Hepatocyte (in vitro differentiated cells): ENCODE measurements at regions not wholly inside any gene's neighbourhood (a gene's known extent, or its start where the extent isn't known, plus 50 kb on each side); places are given as distances from the start of the nearest gene placed in this dataset.

Experiments used
- DNase-seq: peaks from one replicate; pipeline ENCODE4 v3.0.0-alpha.2; 2016; ENCODE audit warnings: low spot score
- H2AFZ ChIP-seq: fragments of 200-600 bp; sonication (generic); 2 replicates; pipeline ENCODE4 v1.6.0; 2016; ENCODE audit warnings: antibody characterized with exemption, mild to moderate bottlenecking
- H3K27ac ChIP-seq: fragments of 200-600 bp; sonication (generic); 2 replicates; pipeline ENCODE4 v1.5.1; 2016; ENCODE audit warnings: mild to moderate bottlenecking
- H3K27me3 ChIP-seq: fragments of 200-600 bp; sonication (generic); 2 replicates; pipeline ENCODE4 v1.6.1; 2016
- H3K36me3 ChIP-seq: fragments of 200-600 bp; sonication (generic); replicated peaks from 2 replicates; pipeline ENCODE4 v1.5.1; 2016; ENCODE audit warnings: low read depth; ENCODE audit not compliant: insufficient read depth
- H3K4me1 ChIP-seq: fragments of 200-600 bp; sonication (generic); 2 replicates; pipeline ENCODE4 v1.5.1; 2016; ENCODE audit warnings: mild to moderate bottlenecking, moderate library complexity; ENCODE audit not compliant: insufficient read depth
- H3K4me2 ChIP-seq: fragments of 200-600 bp; sonication (generic); 2 replicates; pipeline ENCODE4 v1.6.0; 2016
- H3K4me3 ChIP-seq: fragments of 200-600 bp; sonication (generic); 2 replicates; pipeline ENCODE4 v1.5.1; 2016; ENCODE audit warnings: mild to moderate bottlenecking
- H3K79me2 ChIP-seq: fragments of 200-600 bp; sonication (generic); 2 replicates; pipeline ENCODE4 v1.6.0; 2017; ENCODE audit warnings: mild to moderate bottlenecking
- H3K9me2 ChIP-seq: fragments of 200-600 bp; sonication (generic); replicated peaks from 2 replicates; pipeline ENCODE4 v1.6.0; 2017; ENCODE audit warnings: mild to moderate bottlenecking; ENCODE audit not compliant: insufficient read depth
- H3K9me3 ChIP-seq: fragments of 200-600 bp; sonication (generic); 2 replicates; pipeline ENCODE4 v1.5.1; 2016; ENCODE audit warnings: low read depth, mild to moderate bottlenecking
- H4K20me1 ChIP-seq: fragments of 200-600 bp; sonication (generic); 2 replicates; pipeline ENCODE4 v1.6.0; 2016; ENCODE audit warnings: mild to moderate bottlenecking; ENCODE audit not compliant: insufficient read depth, poor library complexity, severe bottlenecking
- CTCF ChIP-seq: fragments of 200-600 bp; sonication (generic); IDR thresholded peaks from 2 replicates; pipeline ENCODE4 v1.5.1; 2016; ENCODE audit warnings: antibody characterized with exemption, mild to moderate bottlenecking; ENCODE audit not compliant: poor library complexity
- EZH2 ChIP-seq: fragments of 200-600 bp; sonication (generic); IDR thresholded peaks from 2 replicates; pipeline ENCODE4 v1.6.1; 2016; ENCODE audit warnings: antibody characterized with exemption, mild to moderate bottlenecking, borderline replicate concordance
- EZH2phosphoT487 ChIP-seq: fragments of 200-600 bp; sonication (generic); IDR thresholded peaks from one replicate; pipeline ENCODE4 v1.6.1; 2018; ENCODE audit warnings: antibody characterized with exemption, mild to moderate bottlenecking, low read depth, moderate library complexity; ENCODE audit not compliant: unreplicated experiment, severe bottlenecking
- WGBS: methylation state at CpG from one replicate; pipeline ENCODE4 v1.1.6; 2016; ENCODE audit warnings: low lambda C conversion rate; ENCODE audit errors: missing lambda C conversion rate; 5-methylcytosine and 5-hydroxymethylcytosine counted together

- no peak overlapping the region for H2AFZ ChIP-seq
- no peaks in the 10 kb centered on the region for H4K20me1 ChIP-seq
- no peaks in the 10 kb centered on the region for H3K27me3 ChIP-seq
- WGBS: 70% methylated on average over 4 of the region's 4 CpGs
- no peak overlapping the region for H3K27ac ChIP-seq
- no peaks in the 10 kb centered on the region for H3K9me2 ChIP-seq
- H3K4me1 ChIP-seq: no peaks in the 10 kb centered on the region
- no peaks in the 10 kb centered on the region for H3K79me2 ChIP-seq
- H3K36me3 ChIP-seq: no peaks in the 10 kb centered on the region
- H3K4me2 ChIP-seq: no peak overlapping the region
- no peak for DNase-seq
- no peaks in the 10 kb centered on the region for H3K9me3 ChIP-seq
- no peak overlapping the region for H3K4me3 ChIP-seq
- TF ChIP-seq EZH2: no peak
- TF ChIP-seq CTCF: no peak
- no peak for TF ChIP-seq EZH2phosphoT487
These were observed 513.7 kb upstream of the EPHA6 start for GRCh38 chr3:96300743-96301142.

- no peaks in the 10 kb centered on the region for H3K36me3 ChIP-seq
- H3K9me3 ChIP-seq: no peaks in the 10 kb centered on the region
- no peaks in the 10 kb centered on the region for H3K9me2 ChIP-seq
- no peak overlapping the region for H3K4me3 ChIP-seq
- H3K27me3 ChIP-seq: no peaks in the 10 kb centered on the region
- DNase-seq: peak; percentile 39
- H3K4me2 ChIP-seq: no peak overlapping the region
- H2AFZ ChIP-seq: no peak overlapping the region
- H3K4me1 ChIP-seq: no peaks in the 10 kb centered on the region
- 28% methylated on average over 1 of the region's 1 CpG for WGBS
- H3K27ac ChIP-seq: no peak overlapping the region
- TF ChIP-seq EZH2 (no peak), EZH2phosphoT487 (no peak), CTCF (no peak)
- no peaks in the 10 kb centered on the region for H4K20me1 ChIP-seq
- H3K79me2 ChIP-seq: no peaks in the 10 kb centered on the region
These were observed 495.2 kb upstream of the EPHA6 start for GRCh38 chr3:96319166-96319565.

GRCh38 chr3:96324087-96324486 is 490.3 kb upstream of the EPHA6 start:
- Histone ChIP-seq H3K9me3 (no peaks in the 10 kb centered on the region), H2AFZ (no peak overlapping the region), H3K36me3 (no peaks in the 10 kb centered on the region), H3K4me3 (no peak overlapping the region), H3K79me2 (no peaks in the 10 kb centered on the region), H3K4me1 (no peaks in the 10 kb centered on the region), H3K4me2 (no peak overlapping the region), H4K20me1 (no peaks in the 10 kb centered on the region), H3K27ac (no peak overlapping the region), H3K27me3 (no peaks in the 10 kb centered on the region), H3K9me2 (no peaks in the 10 kb centered on the region)
- 94% methylated on average over 1 of the region's 1 CpG for WGBS
- DNase-seq: no peak
- TF ChIP-seq EZH2 (no peak), CTCF (no peak), EZH2phosphoT487 (no peak)

DNA sequence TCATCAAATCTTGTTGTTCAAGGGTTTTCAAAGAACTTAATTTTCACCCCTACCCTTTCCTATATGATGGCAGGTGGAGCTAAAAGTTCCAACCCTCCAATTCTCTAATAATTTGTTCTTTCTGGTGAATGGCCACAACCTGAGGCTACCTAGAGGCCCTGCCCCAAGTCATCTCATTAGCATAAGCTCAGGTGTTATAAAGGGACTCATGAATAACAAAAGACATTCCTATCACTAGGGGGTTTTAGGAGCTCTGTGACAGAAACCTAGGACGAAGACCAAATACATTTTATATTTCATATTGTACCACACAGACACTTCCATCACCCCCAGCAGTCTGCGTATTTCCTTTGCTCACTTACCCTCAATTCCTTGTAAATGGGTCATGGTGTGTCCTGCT is 483.6 kb upstream of the EPHA6 start:
- Histone ChIP-seq H3K4me1 (no peaks in the 10 kb centered on the region), H3K27ac (no peak overlapping the region), H3K27me3 (no peaks in the 10 kb centered on the region), H3K4me3 (no peak overlapping the region), H3K9me3 (no peaks in the 10 kb centered on the region), H3K4me2 (no peak overlapping the region), H2AFZ (no peak overlapping the region), H3K79me2 (no peaks in the 10 kb centered on the region), H3K36me3 (no peaks in the 10 kb centered on the region), H3K9me2 (no peaks in the 10 kb centered on the region), H4K20me1 (no peaks in the 10 kb centered on the region)
- TF ChIP-seq CTCF: no peak
- TF ChIP-seq EZH2: no peak
- TF ChIP-seq EZH2phosphoT487: no peak
- no peak for DNase-seq
- 67% methylated on average over 2 of the region's 2 CpGs for WGBS
